ENCODE measurements at regions not wholly inside any gene's neighbourhood (a gene's known extent, or its start where the extent isn't known, plus 50 kb on each side); places are given as distances from the start of the nearest gene placed in this dataset.

- DNase-seq (ENCODE audit: low read depth), result no peak
Observed at GRCh38 chr17:79443026-79443425, 167.8 kb downstream of the RBFOX3 start.

- no peak for DNase-seq (ENCODE audit: low read depth)
Observed at GRCh38 chr17:79441356-79442160, 169.3 kb downstream of the RBFOX3 start.

GRCh38 chr17:79440251-79440650 is 170.6 kb downstream of the RBFOX3 start:
- no peak for DNase-seq (ENCODE audit: low read depth)

GRCh38 chr17:79439493-79439892 is 171.4 kb downstream of the RBFOX3 start:
- DNase-seq (ENCODE audit: low read depth), result no peak

- DNase-seq (ENCODE audit: low read depth), result no peak
Observed at GRCh38 chr17:79438546-79439334, 172.1 kb downstream of the RBFOX3 start.

- DNase-seq (ENCODE audit: low read depth), result no peak
Observed at GRCh38 chr17:79438058-79438457, 172.8 kb downstream of the RBFOX3 start.

- no peak for DNase-seq (ENCODE audit: low read depth)
Observed at GRCh38 chr17:79437081-79437480, 173.8 kb downstream of the RBFOX3 start.

GRCh38 chr17:79435962-79436361 is 174.9 kb downstream of the RBFOX3 start:
- DNase-seq (ENCODE audit: low read depth), result no peak

- no peak for DNase-seq (ENCODE audit: low read depth)
Observed at GRCh38 chr17:79435296-79435695, 175.6 kb downstream of the RBFOX3 start.

- DNase-seq (ENCODE audit: low read depth), result no peak
Observed at GRCh38 chr17:79434215-79434614, 176.6 kb downstream of the RBFOX3 start.

GRCh38 chr17:79433379-79433778 is 177.5 kb downstream of the RBFOX3 start:
- no peak for DNase-seq (ENCODE audit: low read depth)

GRCh38 chr17:79431175-79431574 is 179.7 kb downstream of the RBFOX3 start:
- no peak for DNase-seq (ENCODE audit: low read depth)

- no peak for DNase-seq (ENCODE audit: low read depth)
Observed at GRCh38 chr17:79429864-79430494, 180.9 kb downstream of the RBFOX3 start.

GRCh38 chr17:79428988-79429387 is 181.9 kb downstream of the RBFOX3 start:
- no peak for DNase-seq (ENCODE audit: low read depth)

GRCh38 chr17:79427621-79428539 is 183.0 kb downstream of the RBFOX3 start:
- DNase-seq (ENCODE audit: low read depth), result no peak

GRCh38 chr17:79425686-79426085 is 185.2 kb downstream of the RBFOX3 start:
- no peak for DNase-seq (ENCODE audit: low read depth)

- no peak for DNase-seq (ENCODE audit: low read depth)
Observed at GRCh38 chr17:79424471-79425185, 186.2 kb downstream of the RBFOX3 start.

GRCh38 chr17:79423811-79424465 is 186.9 kb downstream of the RBFOX3 start:
- no peak for DNase-seq (ENCODE audit: low read depth)

GRCh38 chr17:79422236-79422635 is 188.6 kb downstream of the RBFOX3 start:
- DNase-seq (ENCODE audit: low read depth), result no peak

All from activated T-cell treated with anti-CD3 and anti-CD28 coated beads for 24 hours (primary cell).